Progenitor cell of endocrine pancreas (in vitro differentiated cells): ENCODE measurements at regions not wholly inside any gene's neighbourhood (a gene's known extent, or its start where the extent isn't known, plus 50 kb on each side); places are given as distances from the start of the nearest gene placed in this dataset.

Experiments used
- DNase-seq: peaks from one replicate; pipeline ENCODE4 v3.0.0; 2021; ENCODE audit warnings: low spot score; ENCODE audit not compliant: unreplicated experiment
- H3K27ac Mint-ChIP-seq: 2 replicates; pipeline ENCODE4 v1.8.0; 2021; ENCODE audit warnings: mild to moderate bottlenecking, moderate library complexity, mixed read lengths
- H3K27me3 Mint-ChIP-seq: 2 replicates; pipeline ENCODE4 v1.8.0; 2021; ENCODE audit warnings: mixed read lengths
- H3K36me3 Mint-ChIP-seq: 2 replicates; pipeline ENCODE4 v1.8.0; 2022; ENCODE audit warnings: mixed read lengths; ENCODE audit not compliant: insufficient read depth
- H3K4me1 Mint-ChIP-seq: 2 replicates; pipeline ENCODE4 v1.8.0; 2021; ENCODE audit warnings: low read depth, mixed read lengths
- H3K4me3 Mint-ChIP-seq: 2 replicates; pipeline ENCODE4 v1.8.0; 2021; ENCODE audit warnings: low read depth, mild to moderate bottlenecking, moderate library complexity, mixed read lengths
- H3K9me3 Mint-ChIP-seq: 2 replicates; pipeline ENCODE4 v1.8.0; 2021; ENCODE audit warnings: low read depth, mixed read lengths
- CTCF ChIP-seq: fragments of 200-600 bp; sonication (generic); IDR thresholded peaks from one replicate; pipeline ENCODE4 v1.5.0; 2021; ENCODE audit warnings: antibody characterized with exemption, mild to moderate bottlenecking; ENCODE audit not compliant: unreplicated experiment

- Mint-ChIP-seq H3K9me3 (peaks cover 8% of the 10 kb centered on the region), H3K27me3 (no peaks in the 10 kb centered on the region), H3K27ac (no peak overlapping the region), H3K36me3 (no peaks in the 10 kb centered on the region), H3K4me1 (no peaks in the 10 kb centered on the region), H3K4me3 (no peak overlapping the region)
- TF ChIP-seq CTCF = no peak
- no peak for DNase-seq
Observed at GRCh38 chr3:69579306-69580041, 159.8 kb upstream of the MITF start.

GRCh38 chr3:69569520-69569919 lies 169.7 kb upstream of the MITF start:
- no peaks in the 10 kb centered on the region for H3K36me3 Mint-ChIP-seq
- no peak for DNase-seq
- H3K27me3 Mint-ChIP-seq = no peaks in the 10 kb centered on the region
- H3K27ac Mint-ChIP-seq = no peak overlapping the region
- no peaks in the 10 kb centered on the region for H3K9me3 Mint-ChIP-seq
- no peak for TF ChIP-seq CTCF
- H3K4me3 Mint-ChIP-seq = no peak overlapping the region
- H3K4me1 Mint-ChIP-seq = no peaks in the 10 kb centered on the region

DNA sequence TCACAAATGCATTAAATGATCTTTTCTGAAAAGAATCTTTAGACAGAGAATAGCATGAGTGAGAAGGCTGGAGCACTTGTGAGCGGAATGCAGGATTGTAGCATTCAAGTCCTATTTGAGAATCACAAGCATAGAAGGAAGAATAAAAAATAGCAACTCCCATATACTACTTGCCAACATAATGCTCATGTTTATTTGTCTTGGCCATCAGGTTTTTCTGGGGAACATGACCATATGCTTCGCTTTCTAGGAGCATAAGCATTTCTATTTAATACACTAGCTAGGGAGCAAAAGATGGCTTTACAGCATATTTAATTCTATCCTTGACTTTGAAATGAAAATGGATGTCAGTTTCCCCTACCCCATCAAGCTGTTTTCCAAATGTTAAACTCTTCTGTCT lies 170.3 kb upstream of the MITF start:
- Mint-ChIP-seq H3K27ac (no peak overlapping the region), H3K4me3 (no peak overlapping the region), H3K27me3 (no peaks in the 10 kb centered on the region), H3K36me3 (no peaks in the 10 kb centered on the region), H3K9me3 (no peaks in the 10 kb centered on the region), H3K4me1 (no peaks in the 10 kb centered on the region)
- no peak for DNase-seq
- no peak for TF ChIP-seq CTCF

- no peak overlapping the region for H3K27ac Mint-ChIP-seq
- TF ChIP-seq CTCF = no peak
- no peaks in the 10 kb centered on the region for H3K36me3 Mint-ChIP-seq
- DNase-seq = no peak
- H3K4me1 Mint-ChIP-seq = no peaks in the 10 kb centered on the region
- H3K27me3 Mint-ChIP-seq = no peaks in the 10 kb centered on the region
- H3K9me3 Mint-ChIP-seq = no peaks in the 10 kb centered on the region
- no peak overlapping the region for H3K4me3 Mint-ChIP-seq
Observed at GRCh38 chr3:69568458-69568857, 170.8 kb upstream of the MITF start.

DNA sequence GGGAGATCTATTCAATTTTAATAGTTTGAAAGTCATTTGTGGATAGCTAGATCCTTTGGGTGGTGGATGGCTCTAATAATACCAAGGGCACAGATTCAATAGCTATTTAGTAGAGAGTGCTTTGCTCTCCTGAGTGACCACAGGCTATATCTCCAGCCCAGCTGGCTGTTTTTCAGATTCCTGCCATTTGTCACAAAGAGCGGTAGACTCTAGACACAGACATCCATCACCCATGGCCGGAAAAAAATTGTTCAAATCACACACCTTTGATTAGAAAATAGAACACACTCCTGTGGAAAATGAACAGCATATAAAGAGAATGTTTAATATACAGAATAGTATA lies 171.6 kb upstream of the MITF start:
- Mint-ChIP-seq H3K27me3 (no peaks in the 10 kb centered on the region), H3K27ac (no peak overlapping the region), H3K9me3 (no peaks in the 10 kb centered on the region), H3K36me3 (no peaks in the 10 kb centered on the region), H3K4me1 (no peaks in the 10 kb centered on the region), H3K4me3 (no peak overlapping the region)
- DNase-seq = no peak
- no peak for TF ChIP-seq CTCF
